ENCODE measurements at regions not wholly inside any gene's neighbourhood (a gene's known extent, or its start where the extent isn't known, plus 50 kb on each side); places are given as distances from the start of the nearest gene placed in this dataset.

DNA sequence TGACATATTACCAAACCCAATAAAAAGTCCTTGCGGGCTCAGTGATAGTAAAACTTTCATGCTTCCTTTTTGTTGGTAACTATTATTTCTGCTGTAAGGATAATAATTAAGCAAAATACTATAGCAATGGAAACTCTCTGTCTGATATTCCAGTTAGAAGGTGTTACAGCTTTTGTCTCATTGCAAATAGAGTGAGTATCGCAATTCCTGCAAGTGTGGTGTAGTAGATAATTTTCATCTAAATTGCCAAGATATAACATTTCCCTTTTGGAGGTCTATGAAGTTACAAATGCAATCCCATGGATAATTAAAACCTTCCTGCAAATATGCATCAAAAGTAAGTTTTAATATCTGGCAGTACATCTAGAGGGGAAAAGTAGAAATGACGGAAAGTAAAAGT is 88.7 kb upstream of the CD93 start:
- TF ChIP-seq, protein P1, sequence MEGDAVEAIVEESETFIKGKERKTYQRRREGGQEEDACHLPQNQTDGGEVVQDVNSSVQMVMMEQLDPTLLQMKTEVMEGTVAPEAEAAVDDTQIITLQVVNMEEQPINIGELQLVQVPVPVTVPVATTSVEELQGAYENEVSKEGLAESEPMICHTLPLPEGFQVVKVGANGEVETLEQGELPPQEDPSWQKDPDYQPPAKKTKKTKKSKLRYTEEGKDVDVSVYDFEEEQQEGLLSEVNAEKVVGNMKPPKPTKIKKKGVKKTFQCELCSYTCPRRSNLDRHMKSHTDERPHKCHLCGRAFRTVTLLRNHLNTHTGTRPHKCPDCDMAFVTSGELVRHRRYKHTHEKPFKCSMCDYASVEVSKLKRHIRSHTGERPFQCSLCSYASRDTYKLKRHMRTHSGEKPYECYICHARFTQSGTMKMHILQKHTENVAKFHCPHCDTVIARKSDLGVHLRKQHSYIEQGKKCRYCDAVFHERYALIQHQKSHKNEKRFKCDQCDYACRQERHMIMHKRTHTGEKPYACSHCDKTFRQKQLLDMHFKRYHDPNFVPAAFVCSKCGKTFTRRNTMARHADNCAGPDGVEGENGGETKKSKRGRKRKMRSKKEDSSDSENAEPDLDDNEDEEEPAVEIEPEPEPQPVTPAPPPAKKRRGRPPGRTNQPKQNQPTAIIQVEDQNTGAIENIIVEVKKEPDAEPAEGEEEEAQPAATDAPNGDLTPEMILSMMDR (IDR thresholded peaks at IDR 0.05; ENCODE audit: insufficient read depth, low read depth, low read length): no peak
- no peak for TF ChIP-seq EZH2 (IDR thresholded peaks at IDR 0.05; ENCODE audit: insufficient read depth, low read length)
